GM21526 (cell line): ENCODE measurements at regions not wholly inside any gene's neighbourhood (a gene's known extent, or its start where the extent isn't known, plus 50 kb on each side); places are given as distances from the start of the nearest gene placed in this dataset.
A peak's percentile ranks its signal among the peaks of the same experiment; 100 is the strongest.
"Not testable (repeated sequence)": the region's sequence is repeated elsewhere in the genome, so short reads cannot be mapped to it uniquely, and the experiment has no call there.

Experiments used
- ATAC-seq: cut with Tn5 transposase; IDR thresholded peaks from one replicate; pipeline ENCODE4 v1.9.1; 2021; ENCODE audit warnings: moderate library complexity; ENCODE audit not compliant: unreplicated experiment, low FRiP score

GRCh38 chr3:103406320-103406850 is 971.6 kb downstream of the ZPLD1 start:
- ATAC-seq: no peak

DNA sequence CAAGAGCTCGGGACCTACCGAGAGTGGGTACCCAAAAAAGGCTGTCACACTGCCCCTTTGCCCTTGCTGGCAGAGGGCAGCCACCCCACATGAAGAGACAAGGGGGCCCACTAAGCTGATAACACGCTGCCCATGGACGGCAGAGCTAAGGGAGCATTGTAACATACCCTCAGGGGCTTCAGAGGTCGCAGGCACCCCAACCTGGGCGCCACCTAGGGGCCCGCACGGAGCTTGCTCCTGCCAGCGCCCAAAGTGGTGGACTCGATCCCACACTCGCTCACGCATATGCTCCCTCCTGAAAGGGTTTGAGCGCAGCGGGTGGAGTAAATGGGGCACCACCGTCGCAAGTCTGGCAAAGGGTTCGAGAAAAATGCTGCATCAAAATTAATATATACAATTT is 975.4 kb downstream of the ZPLD1 start:
- ATAC-seq: no peak

GRCh38 chr3:103421460-103421859 is 986.6 kb downstream of the ZPLD1 start:
- ATAC-seq: no peak

GRCh38 chr3:103437883-103438282 is 1003.1 kb downstream of the ZPLD1 start:
- ATAC-seq: no peak

GRCh38 chr3:103440539-103441203 is 1005.9 kb downstream of the ZPLD1 start:
- peak; percentile 90 for ATAC-seq

DNA sequence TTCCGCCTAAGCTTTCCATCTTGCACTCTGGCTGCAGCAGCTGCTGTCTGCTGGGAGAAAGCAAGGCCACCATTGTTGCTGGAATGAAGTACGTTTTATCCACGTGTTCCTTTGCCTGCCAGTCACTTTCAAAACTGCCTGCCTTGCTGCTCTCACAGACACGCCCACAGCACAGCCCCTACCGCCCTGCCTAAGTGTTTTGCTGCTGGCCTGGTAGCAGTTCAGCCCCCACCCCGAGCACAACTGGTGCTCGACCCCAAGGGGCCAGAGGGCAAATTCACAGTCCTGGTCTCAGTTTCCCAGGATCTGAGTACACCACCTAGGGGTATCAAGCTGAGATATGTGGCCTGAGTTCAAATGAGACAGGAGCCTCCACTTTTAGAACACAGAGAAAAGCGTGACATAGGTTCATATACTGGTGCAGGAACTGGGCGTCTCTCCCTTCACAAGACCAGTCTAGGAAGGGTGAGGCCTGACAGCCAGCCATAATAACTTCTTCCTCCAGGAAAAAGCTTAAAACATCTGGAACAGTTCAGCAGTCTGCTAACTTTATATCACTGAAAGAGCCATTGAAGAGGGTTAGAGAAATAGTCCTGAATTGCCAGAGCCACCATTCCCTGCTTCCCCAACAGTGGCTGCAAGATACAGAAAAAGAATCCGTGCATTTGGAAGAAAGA is 1012.3 kb downstream of the ZPLD1 start:
- ATAC-seq: no peak

DNA sequence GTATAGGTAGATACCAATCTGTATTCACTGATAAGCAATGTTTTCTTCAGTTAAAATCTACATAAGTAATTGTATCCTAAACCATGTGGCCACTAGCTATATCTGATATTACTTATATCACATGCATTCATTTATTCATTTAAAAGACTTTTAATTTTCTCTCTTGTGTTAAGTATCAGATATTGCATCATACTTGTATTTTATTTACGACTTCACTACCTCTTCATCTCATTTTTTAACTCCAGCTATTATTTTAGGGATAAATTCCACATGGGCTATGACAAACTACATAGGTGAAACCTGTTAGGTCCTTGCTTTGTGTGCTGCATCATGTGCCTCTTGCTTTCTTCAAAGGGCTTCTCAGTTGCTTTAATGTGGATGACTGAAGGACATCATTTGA is 1018.3 kb downstream of the ZPLD1 start:
- ATAC-seq: no peak

DNA sequence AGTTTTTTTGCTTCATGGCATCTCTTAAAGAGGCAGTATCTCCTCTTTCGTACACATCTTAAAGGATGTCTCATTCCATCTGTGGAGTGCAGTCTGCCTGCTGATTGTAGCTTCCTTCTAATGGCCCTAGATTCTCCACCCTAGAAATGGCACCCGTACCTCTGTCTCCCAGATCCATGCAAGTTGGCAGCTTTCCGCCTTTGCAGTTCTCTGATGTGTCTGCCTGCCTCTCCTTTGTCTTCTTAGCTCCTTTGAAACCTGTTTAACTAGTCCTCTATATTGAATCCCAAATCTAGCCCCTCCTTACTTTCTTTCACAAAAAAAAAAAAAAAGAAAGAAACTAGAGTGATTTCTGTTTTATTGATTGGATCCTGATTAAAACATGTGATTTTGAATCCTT is 1025.0 kb downstream of the ZPLD1 start:
- ATAC-seq: no peak

- ATAC-seq: no peak
Observed at GRCh38 chr3:103470498-103470897, 1035.7 kb downstream of the ZPLD1 start.

- no peak for ATAC-seq
Observed at GRCh38 chr3:103494011-103494410, 1059.2 kb downstream of the ZPLD1 start.

DNA sequence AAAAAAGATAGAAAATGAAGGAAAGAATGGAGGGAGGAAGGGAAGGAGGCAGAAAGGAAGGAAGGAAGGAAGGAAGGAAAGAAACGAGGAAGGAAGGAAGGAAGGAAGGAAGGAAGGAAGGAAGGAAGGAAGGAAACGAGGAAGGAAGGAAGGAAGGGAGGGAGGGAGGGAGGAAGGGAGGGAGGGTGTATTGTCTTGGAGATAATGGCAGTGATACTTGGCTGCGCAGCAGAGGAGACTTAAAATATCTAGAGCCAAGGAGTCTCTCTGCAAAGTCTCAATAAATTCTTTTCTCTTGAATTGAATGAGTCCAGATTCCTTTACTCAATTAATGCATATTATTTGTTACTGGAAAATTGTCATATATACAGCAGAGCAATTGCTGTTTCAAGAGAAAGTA is 1059.7 kb downstream of the ZPLD1 start:
- ATAC-seq: no peak

- ATAC-seq: no peak
Observed at GRCh38 chr3:103495186-103495585, 1060.4 kb downstream of the ZPLD1 start.

DNA sequence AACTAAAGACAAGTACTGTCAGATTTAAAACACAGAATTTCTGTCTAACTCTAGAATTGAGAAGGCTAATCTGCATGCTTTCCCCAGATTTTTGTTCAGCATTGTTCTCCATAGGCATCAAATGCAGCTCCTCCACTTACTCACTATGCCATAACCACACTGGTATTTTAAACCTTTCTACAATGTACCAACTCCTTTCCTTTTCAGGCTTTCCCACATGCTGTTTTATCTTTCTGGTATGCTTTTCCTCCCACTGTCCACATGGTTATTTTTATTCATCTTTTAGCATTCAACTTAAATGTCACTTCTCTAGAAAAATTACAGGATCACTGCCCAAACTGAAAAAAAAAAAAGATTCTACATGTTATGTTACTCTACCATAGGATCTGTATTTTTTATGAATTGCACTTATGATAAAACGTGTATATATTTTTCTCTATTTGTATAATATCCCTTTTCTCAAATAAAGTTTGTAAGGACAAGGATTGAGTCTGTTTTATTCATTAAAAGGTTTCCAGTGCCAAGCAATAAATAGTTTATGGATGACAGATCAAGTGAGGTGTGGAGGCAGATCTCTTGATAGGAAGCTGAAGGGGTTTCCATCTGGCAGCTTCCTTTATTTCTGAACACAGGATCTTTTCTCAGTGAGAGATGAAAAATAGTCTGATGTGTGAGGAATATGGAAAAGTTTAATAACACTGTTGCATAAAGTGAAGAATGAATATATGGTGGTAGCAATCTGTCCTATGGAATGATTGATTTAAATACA is 1064.5 kb downstream of the ZPLD1 start:
- ATAC-seq: no peak

GRCh38 chr3:103499967-103500366 is 1065.2 kb downstream of the ZPLD1 start:
- ATAC-seq: no peak

GRCh38 chr3:103510760-103511159 is 1075.9 kb downstream of the ZPLD1 start:
- ATAC-seq: no peak

GRCh38 chr3:103511891-103512290 is 1077.1 kb downstream of the ZPLD1 start:
- no peak for ATAC-seq

GRCh38 chr3:103512595-103512994 is 1077.8 kb downstream of the ZPLD1 start:
- ATAC-seq: no peak

DNA sequence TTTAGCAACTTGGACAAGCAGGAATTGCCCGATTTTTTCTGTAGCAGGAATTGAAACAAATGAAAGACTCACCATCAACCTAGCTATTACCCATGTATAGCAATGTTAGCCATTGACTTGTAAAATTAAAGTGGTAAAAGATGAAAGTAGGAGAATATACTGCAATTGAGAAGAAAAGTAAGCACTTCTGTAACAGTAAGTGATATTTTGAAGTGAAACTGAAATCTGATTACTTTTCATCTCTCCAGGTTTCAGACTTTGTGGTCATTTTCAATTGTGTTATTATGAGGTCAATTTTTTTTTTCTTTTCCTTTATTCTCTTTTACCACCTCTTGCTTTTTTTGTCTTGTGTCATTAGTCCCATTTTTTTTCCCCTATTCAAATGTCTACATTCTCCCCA is 1078.2 kb downstream of the ZPLD1 start:
- no peak for ATAC-seq

DNA sequence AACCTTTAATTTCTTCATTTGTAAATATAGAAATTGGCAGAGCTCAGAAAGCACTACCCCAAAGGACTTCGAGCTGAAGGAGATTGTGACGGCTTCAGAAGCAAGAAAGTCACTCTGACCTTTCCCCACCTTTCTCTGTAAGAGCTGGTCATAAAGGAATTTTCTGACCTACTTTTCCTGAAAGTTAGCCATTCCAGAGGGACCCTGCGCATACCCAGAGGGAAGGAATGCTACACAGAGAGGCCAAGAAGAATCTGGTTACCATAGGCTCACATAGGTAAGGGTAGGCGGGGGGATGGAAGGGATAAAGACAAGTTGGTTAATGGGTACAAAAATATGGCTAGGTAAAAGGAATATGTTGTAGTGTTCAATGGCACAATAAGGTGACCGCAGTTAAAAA is 1080.3 kb downstream of the ZPLD1 start:
- no peak for ATAC-seq

- ATAC-seq: no peak
Observed at GRCh38 chr3:103516950-103517349, 1082.1 kb downstream of the ZPLD1 start.

- ATAC-seq: not testable (repeated sequence)
Observed at GRCh38 chr3:103531327-103531726, 1096.5 kb downstream of the ZPLD1 start.
